Kidney epithelial cell (primary cell): ENCODE measurements at regions not wholly inside any gene's neighbourhood (a gene's known extent, or its start where the extent isn't known, plus 50 kb on each side); places are given as distances from the start of the nearest gene placed in this dataset.
A peak's percentile ranks its signal among the peaks of the same experiment; 100 is the strongest.
"Not testable (repeated sequence)": the region's sequence is repeated elsewhere in the genome, so short reads cannot be mapped to it uniquely, and the experiment has no call there.

Experiments used
- DNase-seq: peaks from one replicate; pipeline ENCODE4 v3.0.0-alpha.2; 2010; ENCODE audit warnings: low read depth
- H3K27me3 ChIP-seq: 2 replicates; pipeline ENCODE4 v1.6.0; 2011; ENCODE audit warnings: low read length; ENCODE audit not compliant: control insufficient read depth, insufficient read depth
- H3K36me3 ChIP-seq: 2 replicates; pipeline ENCODE4 v1.5.1; 2011; ENCODE audit warnings: low read length; ENCODE audit not compliant: control insufficient read depth, insufficient read depth
- H3K4me3 ChIP-seq: 2 replicates; pipeline ENCODE4 v1.5.1; 2011; ENCODE audit warnings: low read depth, mild to moderate bottlenecking, control low read depth, low read length
- TF ChIP-seq, protein P1 (sequence below): IDR thresholded peaks from 2 replicates; pipeline ENCODE4 v1.5.1; 2011; ENCODE audit warnings: mild to moderate bottlenecking, moderate library complexity, low read length, control low read depth, inconsistent platforms; ENCODE audit not compliant: insufficient read depth, poor library complexity, severe bottlenecking

DNA sequence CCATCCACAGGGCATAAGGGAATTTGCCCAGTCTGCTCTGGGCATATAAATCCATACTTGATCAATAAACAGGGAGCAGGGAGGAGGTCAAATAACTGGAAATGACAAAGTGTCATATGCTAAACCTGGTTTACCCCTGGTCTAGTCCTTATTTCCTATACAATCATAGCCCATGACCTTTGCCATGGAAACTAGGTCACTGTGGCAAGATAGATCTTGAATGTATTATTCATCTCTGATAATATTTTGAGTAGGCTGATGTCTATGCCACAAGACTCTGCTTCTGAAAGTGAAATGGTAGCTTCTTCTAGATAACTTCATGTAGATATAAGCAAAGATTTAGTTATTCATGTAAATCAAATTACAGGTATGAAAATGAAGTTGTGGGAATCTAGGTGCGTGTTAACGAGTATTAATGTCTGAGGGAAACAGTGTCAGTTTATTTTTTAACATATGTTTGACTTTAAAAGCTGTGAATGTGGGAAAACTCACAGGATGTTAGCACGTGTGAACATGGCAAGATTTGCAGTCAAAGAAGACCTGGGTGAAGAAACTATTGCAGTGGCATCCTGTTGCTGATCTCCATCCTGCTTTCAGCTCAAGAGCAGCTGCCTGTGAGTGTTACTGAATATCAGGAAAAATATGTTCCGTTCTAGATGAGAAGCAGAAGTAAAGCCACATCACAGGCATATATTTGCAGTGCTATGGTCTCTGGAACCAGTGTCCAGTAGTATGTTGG is 81.8 kb upstream of the NDP start:
- TF ChIP-seq, protein P1, sequence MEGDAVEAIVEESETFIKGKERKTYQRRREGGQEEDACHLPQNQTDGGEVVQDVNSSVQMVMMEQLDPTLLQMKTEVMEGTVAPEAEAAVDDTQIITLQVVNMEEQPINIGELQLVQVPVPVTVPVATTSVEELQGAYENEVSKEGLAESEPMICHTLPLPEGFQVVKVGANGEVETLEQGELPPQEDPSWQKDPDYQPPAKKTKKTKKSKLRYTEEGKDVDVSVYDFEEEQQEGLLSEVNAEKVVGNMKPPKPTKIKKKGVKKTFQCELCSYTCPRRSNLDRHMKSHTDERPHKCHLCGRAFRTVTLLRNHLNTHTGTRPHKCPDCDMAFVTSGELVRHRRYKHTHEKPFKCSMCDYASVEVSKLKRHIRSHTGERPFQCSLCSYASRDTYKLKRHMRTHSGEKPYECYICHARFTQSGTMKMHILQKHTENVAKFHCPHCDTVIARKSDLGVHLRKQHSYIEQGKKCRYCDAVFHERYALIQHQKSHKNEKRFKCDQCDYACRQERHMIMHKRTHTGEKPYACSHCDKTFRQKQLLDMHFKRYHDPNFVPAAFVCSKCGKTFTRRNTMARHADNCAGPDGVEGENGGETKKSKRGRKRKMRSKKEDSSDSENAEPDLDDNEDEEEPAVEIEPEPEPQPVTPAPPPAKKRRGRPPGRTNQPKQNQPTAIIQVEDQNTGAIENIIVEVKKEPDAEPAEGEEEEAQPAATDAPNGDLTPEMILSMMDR, result no peak
- no peak overlapping the region for H3K4me3 ChIP-seq
- H3K27me3 ChIP-seq, result no peaks in the 10 kb centered on the region
- H3K36me3 ChIP-seq, result no peaks in the 10 kb centered on the region
- DNase-seq, result no peak

DNA sequence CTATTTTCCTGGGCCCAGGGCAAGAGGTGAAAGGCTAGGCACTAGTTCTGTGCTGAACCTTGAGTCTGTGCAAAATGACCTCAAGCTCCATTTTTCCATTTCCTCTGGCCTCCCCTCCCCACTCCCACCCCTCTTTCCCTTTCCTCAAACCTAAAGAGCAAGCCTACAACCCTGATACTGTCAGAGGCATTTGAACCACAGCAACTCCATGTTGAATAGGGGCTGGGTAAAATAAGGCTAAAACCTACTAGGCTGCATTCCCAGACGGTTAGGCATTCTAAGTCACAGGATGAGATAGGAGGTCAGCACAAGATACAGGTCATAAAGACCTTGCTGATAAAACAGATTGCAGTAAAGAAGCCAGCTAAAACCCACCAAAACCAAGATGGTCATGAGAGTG is 71.9 kb upstream of the NDP start:
- not testable (repeated sequence) for DNase-seq, H3K36me3 ChIP-seq, H3K4me3 ChIP-seq, H3K27me3 ChIP-seq

DNA sequence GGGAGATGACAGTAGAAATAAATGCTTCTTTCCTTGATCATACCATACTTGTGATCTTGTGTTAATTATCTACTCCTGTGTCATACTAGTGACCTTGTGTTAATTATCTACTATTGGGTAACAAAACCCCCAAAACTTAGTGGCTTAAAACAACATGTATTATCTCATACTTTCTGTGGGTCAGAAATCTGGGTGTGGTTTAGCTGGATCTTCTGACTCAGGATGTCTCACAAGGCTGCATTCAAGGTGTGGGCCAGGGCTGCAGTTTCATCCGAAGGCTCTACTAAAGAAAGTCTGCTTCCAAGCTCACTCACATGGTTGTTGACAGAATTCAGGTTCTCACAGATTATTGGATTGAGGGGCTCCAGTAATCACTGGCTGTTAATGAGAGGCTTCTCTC is 70.3 kb upstream of the NDP start:
- no peaks in the 10 kb centered on the region for H3K27me3 ChIP-seq
- H3K36me3 ChIP-seq, result no peaks in the 10 kb centered on the region
- TF ChIP-seq, protein P1, result no peak
- peak; percentile 26 for DNase-seq
- H3K4me3 ChIP-seq, result no peak overlapping the region

DNA sequence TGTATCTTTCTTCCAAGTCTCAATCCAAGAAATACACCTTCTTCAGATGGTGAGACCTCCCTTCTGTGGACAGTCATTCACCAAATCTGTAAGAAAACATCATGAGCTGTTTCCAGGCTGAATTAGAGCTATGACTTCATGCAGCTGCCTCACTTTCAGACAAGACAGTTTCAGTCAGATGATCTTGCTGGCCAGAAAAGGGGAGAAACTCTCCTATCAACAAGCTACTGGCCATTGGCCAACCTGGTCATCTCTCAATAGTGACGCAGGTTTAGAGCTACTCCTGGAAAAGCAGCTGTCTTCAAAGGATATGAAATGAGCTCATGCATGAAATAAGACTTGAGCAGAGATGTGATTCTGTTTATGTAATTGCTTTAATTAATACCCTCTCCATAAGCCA is 69.6 kb upstream of the NDP start:
- H3K36me3 ChIP-seq, result no peaks in the 10 kb centered on the region
- no peaks in the 10 kb centered on the region for H3K27me3 ChIP-seq
- no peak overlapping the region for H3K4me3 ChIP-seq
- TF ChIP-seq, protein P1, result no peak
- DNase-seq, result peak; percentile 16

DNA sequence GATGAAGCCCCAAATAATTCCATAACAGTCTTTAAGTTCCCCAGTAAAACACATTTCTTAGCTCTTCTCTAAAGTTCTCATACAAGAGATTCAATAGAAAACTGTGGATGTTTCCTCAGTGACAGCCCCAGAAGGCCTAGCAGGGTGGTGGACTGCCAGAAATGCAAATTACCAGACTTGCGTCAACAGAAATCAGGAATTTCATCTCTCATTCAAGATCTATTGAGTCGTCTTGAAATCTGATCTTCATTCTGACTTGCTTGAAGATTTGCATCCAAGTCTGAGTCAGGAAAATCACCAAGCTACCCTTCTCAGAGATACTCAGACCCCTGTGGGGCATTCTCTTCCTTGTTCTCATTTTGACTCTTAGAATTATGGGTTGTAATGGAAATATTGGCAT is 68.9 kb upstream of the NDP start:
- Histone ChIP-seq H3K36me3 (no peaks in the 10 kb centered on the region), H3K4me3 (no peak overlapping the region), H3K27me3 (no peaks in the 10 kb centered on the region)
- no peak for DNase-seq
- TF ChIP-seq, protein P1, result no peak

DNA sequence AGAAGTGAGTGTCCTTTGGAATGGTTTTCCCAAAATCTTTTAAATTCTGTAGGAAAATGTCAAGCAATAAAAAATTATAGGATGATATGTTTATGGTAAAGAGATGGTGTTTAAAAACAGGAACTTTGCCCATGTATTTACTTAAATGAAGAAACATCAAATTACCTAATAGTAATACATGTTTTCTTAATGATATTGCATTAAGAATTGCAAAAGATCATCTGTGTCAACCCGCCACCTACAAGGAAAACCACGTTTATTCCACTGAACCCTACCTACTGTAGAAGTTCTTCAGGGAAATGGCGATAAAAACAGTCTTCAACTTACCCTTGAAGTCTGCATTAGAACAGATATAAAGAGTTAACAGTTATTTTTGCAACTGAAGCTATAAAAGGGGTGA is 67.2 kb upstream of the NDP start:
- H3K27me3 ChIP-seq, result no peaks in the 10 kb centered on the region
- DNase-seq, result no peak
- TF ChIP-seq, protein P1, result no peak
- H3K4me3 ChIP-seq, result no peak overlapping the region
- no peaks in the 10 kb centered on the region for H3K36me3 ChIP-seq
